NT2/D1 (cell line): ENCODE measurements at regions not wholly inside any gene's neighbourhood (a gene's known extent, or its start where the extent isn't known, plus 50 kb on each side); places are given as distances from the start of the nearest gene placed in this dataset.

ENCODE experiments used
- DNase-seq: peaks from one replicate; pipeline ENCODE4 v3.0.0-alpha.2; 2011; ENCODE audit warnings: low read depth, low spot score
- H3K27me3 ChIP-seq: 2 replicates; pipeline ENCODE4 v1.6.0; 2011; ENCODE audit warnings: mild to moderate bottlenecking; ENCODE audit not compliant: insufficient read length, insufficient read depth
- H3K36me3 ChIP-seq: 2 replicates; pipeline ENCODE4 v1.6.1; 2011; ENCODE audit warnings: mild to moderate bottlenecking, low read length, mixed read lengths; ENCODE audit not compliant: insufficient read depth, insufficient read length
- H3K4me1 ChIP-seq: 2 replicates; pipeline ENCODE4 v1.5.1; 2011; ENCODE audit not compliant: insufficient read depth, insufficient read length
- H3K4me3 ChIP-seq: 2 replicates; pipeline ENCODE4 v1.5.1; 2011; ENCODE audit warnings: low read depth; ENCODE audit not compliant: insufficient read length
- H3K9ac ChIP-seq: 2 replicates; pipeline ENCODE4 v1.6.0; 2011; ENCODE audit warnings: low read depth; ENCODE audit not compliant: insufficient read length
- H3K9me3 ChIP-seq: 2 replicates; pipeline ENCODE4 v1.5.1; 2011; ENCODE audit warnings: mild to moderate bottlenecking, low read length; ENCODE audit not compliant: insufficient read depth
- SUZ12 ChIP-seq: IDR thresholded peaks from 2 replicates; pipeline ENCODE4 v1.6.1; 2011; ENCODE audit not compliant: insufficient read length, insufficient read depth; ENCODE audit errors: extremely low read depth
- YY1 ChIP-seq: IDR thresholded peaks from 2 replicates; pipeline ENCODE4 v1.6.1; 2011; ENCODE audit not compliant: insufficient read length, insufficient read depth
- ZNF274 ChIP-seq: IDR thresholded peaks from 2 replicates; pipeline ENCODE4 v1.6.1; 2011; ENCODE audit warnings: mild to moderate bottlenecking, low read depth, low read length

GRCh38 chr11:70550456-70551195 lies 152.3 kb downstream of the CTTN start:
- Histone ChIP-seq H3K4me1 (peaks cover 18% of the 10 kb centered on the region), H3K36me3 (no peaks in the 10 kb centered on the region), H3K4me3 (no peak overlapping the region), H3K9me3 (no peaks in the 10 kb centered on the region), H3K27me3 (no peaks in the 10 kb centered on the region), H3K9ac (no peak overlapping the region)
- TF ChIP-seq YY1 (no peak), ZNF274 (no peak)
- DNase-seq: no peak

GRCh38 chr11:70551351-70552166 lies 153.2 kb downstream of the CTTN start:
- Histone ChIP-seq H3K9ac (no peak overlapping the region), H3K36me3 (no peaks in the 10 kb centered on the region), H3K9me3 (no peaks in the 10 kb centered on the region), H3K4me1 (peaks cover 13% of the 10 kb centered on the region), H3K27me3 (no peaks in the 10 kb centered on the region), H3K4me3 (no peak overlapping the region)
- TF ChIP-seq SUZ12 (no peak), ZNF274 (no peak), YY1 (no peak)
- DNase-seq: no peak

GRCh38 chr11:70552167-70553150 lies 154.1 kb downstream of the CTTN start:
- H3K4me3 ChIP-seq: no peak overlapping the region
- DNase-seq: no peak
- H3K36me3 ChIP-seq: no peaks in the 10 kb centered on the region
- H3K9me3 ChIP-seq: no peaks in the 10 kb centered on the region
- peaks cover 12% of the 10 kb centered on the region for H3K4me1 ChIP-seq
- TF ChIP-seq YY1 (no peak), SUZ12 (no peak), ZNF274 (no peak)
- H3K27me3 ChIP-seq: no peaks in the 10 kb centered on the region
- H3K9ac ChIP-seq: no peak overlapping the region

- TF ChIP-seq ZNF274 (no peak), YY1 (no peak), SUZ12 (no peak)
- Histone ChIP-seq H3K27me3 (no peaks in the 10 kb centered on the region), H3K9ac (no peak overlapping the region), H3K36me3 (no peaks in the 10 kb centered on the region), H3K4me3 (no peak overlapping the region), H3K9me3 (no peaks in the 10 kb centered on the region), H3K4me1 (peaks cover 3% of the 10 kb centered on the region)
- DNase-seq: no peak
These were observed 156.7 kb downstream of the CTTN start for GRCh38 chr11:70555078-70555477.

- H3K9me3 ChIP-seq: no peaks in the 10 kb centered on the region
- H3K36me3 ChIP-seq: no peaks in the 10 kb centered on the region
- no peak for DNase-seq
- no peak overlapping the region for H3K9ac ChIP-seq
- TF ChIP-seq YY1: no peak
- TF ChIP-seq SUZ12: no peak
- TF ChIP-seq ZNF274: no peak
- no peaks in the 10 kb centered on the region for H3K27me3 ChIP-seq
- H3K4me1 ChIP-seq: no peaks in the 10 kb centered on the region
- no peak overlapping the region for H3K4me3 ChIP-seq
These were observed 158.8 kb downstream of the CTTN start for GRCh38 chr11:70556884-70557741.

GRCh38 chr11:70557742-70558485 lies 159.6 kb downstream of the CTTN start:
- Histone ChIP-seq H3K4me3 (no peak overlapping the region), H3K9me3 (no peaks in the 10 kb centered on the region), H3K27me3 (no peaks in the 10 kb centered on the region), H3K36me3 (no peaks in the 10 kb centered on the region), H3K4me1 (no peaks in the 10 kb centered on the region), H3K9ac (no peak overlapping the region)
- TF ChIP-seq YY1 (no peak), SUZ12 (no peak), ZNF274 (no peak)
- no peak for DNase-seq
